Left lung (tissue), 4 donors: ENCODE measurements at regions not wholly inside any gene's neighbourhood (a gene's known extent, or its start where the extent isn't known, plus 50 kb on each side); places are given as distances from the start of the nearest gene placed in this dataset.
"Not testable (repeated sequence)": the region's sequence is repeated elsewhere in the genome, so short reads cannot be mapped to it uniquely, and the experiment has no call there.

ENCODE experiments used
- ATAC-seq: fragments of 200-7000 bp; cut with Tn5 transposase; one replicate; pipeline ENCODE4 v1.9.1; 2020; ENCODE audit warnings: moderate library complexity
- DNase-seq, 4 donors: peaks; one replicate each; pipeline ENCODE4 v3.0.0-alpha.2; 2013 to 2020
- H3K27ac ChIP-seq, 2 donors: fragments of 200-600 bp; sonication (generic) in 1 of 2; one replicate each; pipeline versions ENCODE4 v1.5.0 to v1.8.0; 2020 to 2021
- H3K27me3 ChIP-seq, 2 donors: fragments of 200-600 bp; sonication (generic) in 1 of 2; one replicate each; pipeline versions ENCODE4 v1.5.0 to v1.8.0; 2020 to 2021
- H3K36me3 ChIP-seq, 2 donors: fragments of 200-600 bp; sonication (generic) in 1 of 2; one replicate each; pipeline versions ENCODE4 v1.5.0 to v1.8.0; 2020 to 2021
- H3K4me1 ChIP-seq, 2 donors: fragments of 200-600 bp; one replicate each; pipeline ENCODE4 v1.8.0; 2021
- H3K4me3 ChIP-seq, 2 donors: fragments of 200-600 bp; sonication (generic) in 1 of 2; one replicate each; pipeline versions ENCODE4 v1.5.0 to v1.8.0; 2020 to 2021; ENCODE audit warnings: mild to moderate bottlenecking in 1 of 2
- H3K9me3 ChIP-seq, 2 donors: fragments of 200-600 bp; sonication (generic) in 1 of 2; one replicate each; pipeline versions ENCODE4 v1.5.0 to v1.8.0; 2020 to 2021
- CTCF ChIP-seq, 2 donors: fragments of 200-600 bp; sonication (generic) in 1 of 2; IDR thresholded peaks; one replicate each; pipeline versions ENCODE4 v1.5.0 to v1.8.0; 2021; ENCODE audit warnings: antibody characterized with exemption in 2 of 2
- intact Hi-C, 2 donors: fragments of 100-400 bp; cut with DNase I; formaldehyde crosslinking; loops; one replicate each; pipeline versions ENCODE4 v1.11.2 to v1.14.2; 2022
- donor health status: DM: no; HTN: yes; CAD: no.
- donor health status: DM: no; HTN: no; CAD: no.

GRCh38 chr22:44646141-44646540 is 55.9 kb upstream of the PRR5 start:
- DNase-seq: no peak
- Histone ChIP-seq H3K4me1 (no peaks in the 10 kb centered on the region), H3K27me3 (peaks cover 0 to 20% of the 10 kb centered on the region in 2 donors), H3K36me3 (no peaks in the 10 kb centered on the region), H3K27ac (no peak overlapping the region), H3K4me3 (no peak overlapping the region), H3K9me3 (no peaks in the 10 kb centered on the region)
- intact Hi-C loops: no loop called here
- TF ChIP-seq CTCF (IDR thresholded peaks at IDR 0.05): no peak
- no peak for ATAC-seq

GRCh38 chr22:44645531-44645930 is 56.5 kb upstream of the PRR5 start:
- intact Hi-C loops: no loop called here
- Histone ChIP-seq H3K4me3 (no peak overlapping the region), H3K27ac (no peak overlapping the region), H3K9me3 (no peaks in the 10 kb centered on the region), H3K4me1 (no peaks in the 10 kb centered on the region), H3K36me3 (no peaks in the 10 kb centered on the region), H3K27me3 (peaks cover 0 to 24% of the 10 kb centered on the region in 2 donors)
- TF ChIP-seq CTCF (IDR thresholded peaks at IDR 0.05): no peak
- no peak for DNase-seq
- ATAC-seq: no peak

DNA sequence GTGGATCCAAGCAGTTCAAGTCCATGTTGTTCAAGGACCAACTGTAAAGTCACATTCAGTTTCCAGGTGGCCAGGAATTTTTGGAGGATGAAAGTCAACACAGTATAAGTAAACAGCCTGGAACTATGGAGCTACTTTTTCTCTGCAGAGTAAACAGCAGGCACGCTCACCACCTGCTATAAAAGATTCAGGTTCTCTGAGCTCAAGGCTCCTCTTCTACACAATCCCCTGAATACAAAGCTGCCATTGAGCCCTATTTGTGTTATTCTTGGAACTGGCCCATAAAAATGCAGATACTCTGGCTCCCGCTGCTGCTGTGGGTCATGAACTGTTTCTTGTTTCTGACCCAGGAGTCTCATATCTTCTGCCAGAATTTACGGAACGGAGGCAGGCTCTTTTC is 56.9 kb upstream of the PRR5 start:
- intact Hi-C loops: no loop called here
- Histone ChIP-seq H3K36me3 (no peaks in the 10 kb centered on the region), H3K4me3 (no peak overlapping the region), H3K4me1 (no peaks in the 10 kb centered on the region), H3K27ac (no peak overlapping the region), H3K9me3 (no peaks in the 10 kb centered on the region), H3K27me3 (peaks cover 0 to 26% of the 10 kb centered on the region in 2 donors)
- no peak for DNase-seq
- TF ChIP-seq CTCF (IDR thresholded peaks at IDR 0.05): no peak
- ATAC-seq: no peak

- intact Hi-C loops, H3K4me3 ChIP-seq: not testable (repeated sequence)
Measured at GRCh38 chr22:44643526-44644101, 58.4 kb upstream of the PRR5 start.

DNA sequence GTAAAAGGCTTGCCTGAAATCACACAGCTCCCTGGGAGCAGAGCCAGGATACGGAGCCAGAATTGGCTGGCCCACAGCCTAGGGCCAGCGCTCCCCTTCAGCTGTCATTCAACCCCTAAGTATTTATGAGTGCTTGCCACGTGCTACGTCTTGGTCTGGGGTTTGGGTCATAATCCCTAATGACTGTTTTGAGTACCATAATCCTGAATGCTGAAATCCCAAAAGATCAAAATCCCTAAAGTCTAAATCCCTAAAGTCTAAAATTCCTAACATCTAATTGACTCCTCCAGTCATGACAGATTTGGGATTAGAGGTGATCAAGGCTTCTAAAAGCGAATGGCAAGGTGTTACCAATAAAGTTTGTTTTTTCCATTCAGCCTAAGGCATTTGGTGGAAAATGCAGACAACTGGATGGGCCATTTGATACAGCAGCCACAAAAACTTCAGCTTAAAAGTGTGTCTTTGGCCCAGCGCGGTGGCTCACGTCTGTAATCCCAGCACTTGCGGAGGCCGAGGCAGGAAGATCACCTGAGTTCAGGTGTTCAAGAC is 59.8 kb upstream of the PRR5 start:
- DNase-seq (no peak), ATAC-seq (no peak)
- Histone ChIP-seq H3K27me3 (peaks cover 0 to 23% of the 10 kb centered on the region in 2 donors), H3K4me3 (no peak overlapping the region), H3K9me3 (no peaks in the 10 kb centered on the region), H3K27ac (no peak overlapping the region), H3K36me3 (no peaks in the 10 kb centered on the region), H3K4me1 (no peaks in the 10 kb centered on the region)
- intact Hi-C loops: no loop called here
- TF ChIP-seq CTCF (IDR thresholded peaks at IDR 0.05): no peak

More at GRCh38 chr22:44643526-44644101, 58.4 kb upstream of the PRR5 start:
- H3K9me3 ChIP-seq, DNase-seq, H3K36me3 ChIP-seq, H3K4me1 ChIP-seq, H3K27ac ChIP-seq, ATAC-seq: not testable (repeated sequence)
- peaks cover 0 to 30% of the 10 kb centered on the region in 2 donors for H3K27me3 ChIP-seq
